GM19452 (cell line): ENCODE measurements at regions not wholly inside any gene's neighbourhood (a gene's known extent, or its start where the extent isn't known, plus 50 kb on each side); places are given as distances from the start of the nearest gene placed in this dataset.
"Not testable (repeated sequence)": the region's sequence is repeated elsewhere in the genome, so short reads cannot be mapped to it uniquely, and the experiment has no call there.

Experiments
- ATAC-seq: cut with Tn5 transposase; IDR thresholded peaks from one replicate; pipeline ENCODE4 v1.9.1; 2021; ENCODE audit not compliant: unreplicated experiment

GRCh38 chr20:57093766-57094165, 172.7 kb downstream of the BMP7 start:
- no peak for ATAC-seq

GRCh38 chr20:57094252-57094891, 172.1 kb downstream of the BMP7 start:
- ATAC-seq, result no peak

GRCh38 chr20:57094991-57095390, 171.4 kb downstream of the BMP7 start:
- no peak for ATAC-seq

GRCh38 chr20:57095426-57095825, 171.0 kb downstream of the BMP7 start:
- no peak for ATAC-seq

- ATAC-seq, result no peak
Observed at GRCh38 chr20:57097245-57097915, 169.1 kb downstream of the BMP7 start.

GRCh38 chr20:57102160-57102559, 164.3 kb downstream of the BMP7 start:
- ATAC-seq, result no peak

DNA sequence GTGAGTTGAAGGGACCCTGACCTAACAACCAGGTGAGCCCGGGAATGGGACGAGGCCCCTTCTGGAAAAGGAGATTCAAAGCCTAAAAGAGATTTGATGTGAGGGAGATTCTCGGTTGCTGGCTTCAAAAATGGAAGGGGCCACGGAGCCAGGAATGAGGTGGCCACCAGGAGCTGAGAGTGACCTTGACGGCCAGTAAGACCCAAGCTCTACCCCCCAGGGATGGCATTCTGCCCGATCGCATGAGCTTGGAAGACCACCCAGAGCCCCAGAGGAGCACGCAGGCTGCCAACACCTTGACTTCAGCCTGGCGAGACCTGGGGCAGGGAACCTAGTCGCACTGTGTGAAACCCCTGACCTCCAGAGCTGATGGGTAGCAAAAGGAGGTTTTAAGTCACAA, 163.9 kb downstream of the BMP7 start:
- no peak for ATAC-seq

DNA sequence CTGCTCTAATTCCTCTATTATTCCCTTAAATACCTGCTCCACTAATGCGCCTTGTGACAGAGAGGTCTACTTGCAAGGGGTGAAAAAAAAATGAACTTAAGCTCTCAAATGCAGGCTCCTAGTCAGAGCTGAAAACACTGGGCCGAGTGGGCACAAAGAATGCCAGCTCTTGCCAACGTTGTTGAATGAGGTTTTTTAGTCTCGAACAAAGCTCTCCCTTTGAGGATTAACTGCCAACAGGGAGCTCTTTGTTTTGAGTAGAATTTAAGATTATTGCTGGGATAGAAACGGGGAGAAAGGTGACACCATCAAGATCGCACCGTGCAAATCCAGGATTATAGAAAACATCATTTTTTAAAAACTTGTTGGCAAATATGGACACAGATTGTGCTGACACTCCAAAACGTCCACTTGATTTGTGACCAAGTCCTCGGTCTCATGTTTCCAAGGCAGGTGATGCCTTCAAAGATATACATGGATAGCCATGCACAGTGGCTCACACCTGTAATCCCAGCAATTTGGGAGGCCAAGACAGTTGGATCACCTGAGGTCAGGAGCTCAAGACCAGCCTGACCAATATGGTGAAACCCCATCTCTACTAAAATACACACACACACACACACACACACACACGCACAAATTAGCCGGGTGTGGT, 163.2 kb downstream of the BMP7 start:
- ATAC-seq, result no peak

- no peak for ATAC-seq
Observed at GRCh38 chr20:57104113-57104512, 162.3 kb downstream of the BMP7 start.

- no peak for ATAC-seq
Observed at GRCh38 chr20:57104651-57105204, 161.7 kb downstream of the BMP7 start.

DNA sequence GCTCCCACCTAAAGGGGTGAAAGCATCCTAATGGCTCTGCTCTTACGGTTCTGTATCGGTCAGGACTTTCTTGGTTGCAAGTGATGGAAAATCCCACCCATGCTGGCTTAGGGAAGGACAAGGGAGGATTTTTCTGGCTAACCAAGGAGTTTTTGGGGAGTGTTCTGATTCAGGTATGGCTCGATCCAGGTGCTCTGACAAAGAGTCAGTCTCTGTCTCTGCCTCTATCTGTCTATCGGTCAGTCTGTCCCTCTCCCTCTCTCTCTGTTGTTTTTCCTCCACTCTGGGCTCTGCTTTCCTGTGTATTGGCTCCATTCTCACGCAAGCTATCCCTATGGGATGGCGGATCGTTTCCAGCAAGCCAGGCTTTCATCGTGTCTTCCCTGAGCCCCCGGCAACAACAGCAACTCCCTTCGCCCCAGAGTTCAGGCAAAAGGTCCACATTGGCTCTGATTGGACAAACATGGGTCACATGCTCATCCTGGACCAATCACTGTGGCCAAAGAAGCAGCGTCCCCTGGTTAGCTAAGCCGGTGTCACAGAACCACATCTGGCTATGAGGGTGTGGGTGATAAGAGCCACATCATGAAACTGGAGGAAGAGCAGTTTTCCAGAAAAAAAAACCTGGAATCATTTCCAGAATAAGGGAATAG, 160.3 kb downstream of the BMP7 start:
- no peak for ATAC-seq

DNA sequence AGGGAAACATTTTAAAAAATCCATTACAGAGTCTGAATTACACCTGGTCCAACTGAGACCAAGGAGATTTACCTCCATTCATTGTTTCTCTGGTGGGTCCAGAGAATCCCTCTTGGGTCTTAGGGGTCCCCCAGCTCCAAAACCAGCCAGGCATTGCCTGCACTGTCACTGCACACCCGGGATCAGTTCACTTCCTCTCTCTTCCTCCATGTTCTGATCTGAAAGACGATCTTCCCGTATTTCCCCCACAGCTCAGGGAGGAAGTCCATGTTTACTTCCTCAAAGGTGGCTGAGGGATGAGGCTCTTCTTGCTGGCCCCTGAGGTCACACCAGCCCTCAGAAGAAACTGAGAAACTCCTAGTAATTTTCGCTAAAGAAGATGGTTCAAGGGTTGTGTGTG, 159.7 kb downstream of the BMP7 start:
- ATAC-seq, result no peak

- ATAC-seq, result no peak
Observed at GRCh38 chr20:57107208-57107607, 159.2 kb downstream of the BMP7 start.

DNA sequence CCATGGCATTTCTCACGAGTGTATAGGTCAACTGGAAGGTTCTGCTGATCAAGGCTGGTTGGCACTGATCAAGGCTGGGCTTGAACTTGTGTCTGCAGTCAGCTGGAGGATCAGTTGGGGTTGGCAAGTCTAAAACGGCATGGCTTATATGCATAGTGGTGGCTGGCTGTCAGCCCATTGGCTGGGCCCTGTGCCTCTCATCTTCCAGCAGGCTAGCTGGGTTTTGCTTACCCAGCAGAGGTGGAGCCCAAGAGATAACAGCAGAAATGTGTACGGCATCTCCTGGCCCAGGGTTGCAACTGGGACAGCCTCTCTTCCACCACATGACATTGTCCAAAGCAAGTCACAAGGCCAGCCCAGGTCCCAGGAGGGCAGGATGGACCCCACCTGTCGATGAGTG, 158.2 kb downstream of the BMP7 start:
- no peak for ATAC-seq

DNA sequence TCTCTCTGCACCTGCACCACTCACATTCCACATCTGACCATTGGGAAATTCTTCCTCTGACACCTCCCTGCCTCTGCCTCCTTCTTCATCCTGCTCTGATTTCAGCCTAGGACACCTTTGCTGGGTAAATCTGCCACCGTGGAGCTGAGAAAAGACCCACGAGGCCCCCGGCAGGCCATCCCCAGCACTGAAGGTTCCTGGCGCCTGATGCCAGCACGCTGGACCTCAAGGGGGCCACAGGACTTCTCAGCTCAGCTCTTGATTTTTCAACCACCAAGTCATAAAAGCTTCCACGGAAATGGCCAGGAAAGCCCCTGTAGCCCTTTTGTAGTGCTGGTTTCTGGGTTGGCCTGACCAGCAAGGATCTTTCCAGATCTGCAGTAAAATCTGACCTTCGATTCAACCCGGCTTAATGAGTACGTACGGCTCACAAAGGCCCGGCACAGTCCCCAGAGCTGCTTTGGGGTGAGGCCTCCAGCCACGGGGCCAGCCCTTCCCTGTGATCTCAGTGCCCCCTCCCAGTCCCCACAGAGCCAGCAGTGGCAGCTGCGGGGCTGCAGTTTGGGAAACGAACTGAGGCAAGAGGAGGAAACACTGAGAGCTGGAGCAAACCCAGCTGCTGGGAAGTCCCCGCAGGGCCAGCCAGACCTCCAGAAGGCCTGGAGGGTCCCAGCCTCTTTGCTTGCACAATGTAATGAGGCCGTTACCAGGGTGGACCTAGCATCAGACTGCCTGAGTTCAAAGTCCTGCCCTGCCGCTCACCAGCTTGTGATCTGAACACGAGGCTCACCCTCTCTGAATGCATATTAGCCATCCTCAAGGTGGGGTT, 157.5 kb downstream of the BMP7 start:
- ATAC-seq, result no peak

DNA sequence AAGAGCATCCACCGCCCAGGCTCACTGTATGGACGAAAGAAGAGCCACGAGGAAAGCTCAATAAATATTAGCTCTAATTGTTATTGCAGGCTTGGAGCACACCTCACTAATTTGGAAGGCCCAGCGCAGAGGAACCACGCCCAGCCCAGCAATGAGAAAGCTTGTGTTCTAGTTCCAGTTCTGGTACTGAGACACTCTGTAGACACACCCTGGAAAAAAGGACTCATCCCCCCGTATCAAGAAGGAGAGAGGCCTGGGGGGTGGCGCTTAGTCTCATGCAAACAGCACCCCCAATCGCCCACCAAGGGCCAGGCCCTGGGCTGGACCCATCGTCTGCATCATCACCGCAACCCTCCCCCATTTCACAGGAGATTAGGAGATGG, 156.9 kb downstream of the BMP7 start:
- ATAC-seq, result no peak

DNA sequence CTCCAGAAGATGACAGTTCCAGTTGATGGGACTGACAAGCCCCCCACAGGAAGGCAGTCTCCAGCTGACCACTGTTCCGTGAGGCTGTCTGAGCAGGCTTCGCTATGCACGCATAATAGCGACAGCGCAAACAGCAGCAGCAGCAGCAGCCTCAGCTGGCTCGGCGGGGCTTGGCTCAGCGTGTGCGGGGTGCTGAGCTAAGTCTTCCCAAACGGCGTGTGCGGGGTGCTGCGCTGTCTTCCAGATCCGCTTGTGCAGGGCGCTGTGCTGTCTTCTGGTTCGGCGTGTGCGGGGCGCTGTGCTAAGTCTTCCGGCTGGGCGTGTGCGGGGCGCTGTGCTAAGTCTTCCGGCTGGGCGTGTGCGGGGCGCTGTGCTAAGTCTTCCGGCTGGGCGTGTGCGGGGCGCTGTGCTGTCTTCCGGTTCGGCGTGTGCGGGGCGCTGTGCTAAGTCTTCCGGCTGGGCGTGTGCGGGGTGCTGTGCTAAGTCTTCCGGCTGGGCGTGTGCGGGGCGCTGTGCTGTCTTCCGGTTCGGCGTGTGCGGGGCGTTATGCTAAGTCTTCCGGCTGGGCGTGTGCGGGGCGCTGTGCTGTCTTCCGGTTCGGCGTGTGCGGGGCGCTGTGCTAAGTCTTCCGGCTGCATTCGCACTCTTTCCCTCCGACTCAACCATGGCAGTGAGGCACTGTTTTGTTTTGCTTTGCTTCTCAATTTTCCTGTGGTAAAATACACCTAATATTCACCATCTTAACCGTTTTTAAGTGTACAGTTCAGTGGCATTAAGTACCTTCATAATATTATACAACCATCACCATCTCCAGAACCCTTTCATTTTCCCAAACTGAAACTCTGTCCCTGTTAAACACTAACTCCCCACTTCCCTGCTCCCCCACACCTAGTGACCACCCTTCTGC, 156.1 kb downstream of the BMP7 start:
- not testable (repeated sequence) for ATAC-seq

- no peak for ATAC-seq
Observed at GRCh38 chr20:57111028-57111373, 155.4 kb downstream of the BMP7 start.

DNA sequence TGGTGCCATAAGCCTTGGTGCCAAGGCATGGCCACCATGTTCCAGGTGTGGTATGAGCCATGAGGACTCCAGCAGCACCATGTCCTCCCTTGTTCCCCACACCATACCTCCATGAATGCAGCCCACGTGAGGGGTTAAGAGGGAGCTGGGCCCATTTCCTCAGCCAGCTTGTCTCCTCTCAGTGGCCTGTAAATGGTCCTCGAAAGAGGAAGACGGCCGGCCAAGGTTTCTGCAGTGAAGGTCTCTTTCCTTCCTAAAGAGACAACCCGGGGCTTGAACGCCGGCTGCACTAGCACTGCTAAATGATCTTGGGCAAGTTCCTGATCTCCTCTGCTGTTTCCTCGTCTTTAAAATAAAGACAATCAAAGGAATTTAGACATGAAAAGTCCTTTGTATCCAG, 154.0 kb downstream of the BMP7 start:
- no peak for ATAC-seq
